HS-5 (cell line): ENCODE measurements at regions not wholly inside any gene's neighbourhood (a gene's known extent, or its start where the extent isn't known, plus 50 kb on each side); places are given as distances from the start of the nearest gene placed in this dataset.
"Not testable (repeated sequence)": the region's sequence is repeated elsewhere in the genome, so short reads cannot be mapped to it uniquely, and the experiment has no call there.

Source experiments
- DNase-seq: peaks from one replicate; pipeline ENCODE4 v3.0.0-alpha.2; 2012; ENCODE audit warnings: low read depth

DNA sequence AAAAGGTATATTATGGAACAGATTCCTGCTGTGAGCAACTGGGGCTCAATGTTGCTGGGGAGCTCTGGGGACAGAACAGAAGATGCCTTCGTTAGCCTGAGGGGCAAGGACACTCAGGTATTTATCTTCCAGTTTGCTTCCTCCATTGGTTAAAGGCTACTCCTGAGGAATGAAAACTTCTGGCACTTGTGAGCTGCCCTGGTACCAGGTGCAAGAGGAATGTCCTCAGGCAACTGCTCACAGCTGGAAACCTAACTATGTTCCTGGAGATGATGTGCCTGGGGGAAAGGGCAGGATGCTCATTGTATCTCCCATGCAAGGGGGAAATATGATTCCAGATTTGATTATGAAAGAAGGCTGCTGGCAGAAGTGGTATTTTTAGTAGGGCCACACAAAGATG lies 54.0 kb upstream of the BBX start:
- no peak for DNase-seq

DNA sequence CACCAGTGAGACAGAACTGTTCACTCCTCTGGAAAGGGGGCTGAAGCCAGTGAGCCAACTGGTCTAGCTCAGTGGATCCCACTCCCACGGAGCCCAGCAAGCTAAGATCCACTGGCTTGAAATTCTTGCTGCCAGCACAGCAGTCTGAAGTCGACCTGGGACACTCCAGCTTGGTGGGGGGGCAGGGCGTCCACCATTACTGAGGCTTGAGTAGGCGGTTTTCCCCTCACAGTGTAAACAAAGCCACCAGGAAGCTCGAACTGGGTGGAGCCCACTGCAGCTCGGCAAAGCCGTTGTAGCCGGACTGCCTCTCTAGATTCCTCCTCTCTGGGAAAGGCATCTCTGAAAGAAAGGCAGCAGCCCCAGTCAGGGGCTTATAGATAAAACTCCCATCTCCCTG lies 52.3 kb upstream of the BBX start:
- not testable (repeated sequence) for DNase-seq
